KOPT-K1 (cell line): ENCODE measurements at regions not wholly inside any gene's neighbourhood (a gene's known extent, or its start where the extent isn't known, plus 50 kb on each side); places are given as distances from the start of the nearest gene placed in this dataset.
"Not testable (repeated sequence)": the region's sequence is repeated elsewhere in the genome, so short reads cannot be mapped to it uniquely, and the experiment has no call there.

Experiments
- H3K27ac ChIP-seq: fragments of 200-600 bp; sonication (generic); 2 replicates; pipeline ENCODE4 v1.5.1; 2016; ENCODE audit warnings: antibody characterized with exemption, mild to moderate bottlenecking, low read depth, low read length; ENCODE audit not compliant: poor library complexity, severe bottlenecking
- H3K36me3 ChIP-seq: fragments of 200-600 bp; sonication (generic); 2 replicates; pipeline ENCODE4 v1.5.1; 2017; ENCODE audit warnings: antibody characterized with exemption, mild to moderate bottlenecking, low read length, moderate library complexity; ENCODE audit not compliant: insufficient read depth
- H3K9me3 ChIP-seq: fragments of 200-600 bp; sonication (generic); 2 replicates; pipeline ENCODE4 v1.5.1; 2017; ENCODE audit warnings: antibody characterized with exemption, low read length, mild to moderate bottlenecking; ENCODE audit not compliant: insufficient read depth, poor library complexity, severe bottlenecking

DNA sequence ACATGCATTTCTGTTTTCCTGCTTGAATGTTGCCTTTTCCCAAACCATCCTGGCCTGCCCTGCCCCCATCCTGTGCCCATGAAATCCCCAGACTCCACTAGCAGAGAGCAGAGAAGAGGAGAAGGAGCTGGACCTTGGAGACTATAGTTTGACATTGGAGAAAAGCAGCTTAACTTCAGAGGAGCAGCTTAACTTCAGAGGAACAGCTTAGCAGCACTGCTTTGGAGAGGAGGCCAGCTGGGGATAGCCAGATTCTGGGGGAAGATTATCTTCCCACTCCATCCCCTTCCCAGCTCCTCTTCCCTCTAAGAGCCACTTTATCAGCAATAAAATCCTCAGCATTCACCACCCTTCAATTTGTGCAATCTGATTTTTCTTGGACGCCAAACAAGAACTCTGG lies 443.0 kb downstream of the PCDH10 start:
- Histone ChIP-seq H3K36me3 (no peaks in the 10 kb centered on the region), H3K9me3 (no peaks in the 10 kb centered on the region), H3K27ac (no peak overlapping the region)

DNA sequence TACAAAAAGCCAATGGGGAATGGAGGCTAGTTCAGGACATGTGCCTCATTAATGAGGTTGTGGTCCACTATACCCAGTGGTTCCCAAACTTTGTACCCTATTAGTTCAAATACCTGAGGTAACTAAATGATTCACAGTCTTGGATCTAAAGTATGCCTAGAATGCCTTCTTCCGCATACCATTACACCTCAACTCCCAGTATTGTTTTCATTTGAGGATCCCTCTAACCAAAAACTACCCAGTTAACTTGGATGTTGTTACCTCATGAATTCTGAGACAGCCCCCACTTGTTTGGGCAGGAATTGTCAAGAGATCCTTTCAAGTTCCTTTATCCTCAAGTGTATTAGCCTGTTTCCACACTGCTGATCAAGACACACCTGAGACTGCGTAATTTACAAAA lies 439.2 kb downstream of the PCDH10 start:
- Histone ChIP-seq H3K9me3 (no peaks in the 10 kb centered on the region), H3K36me3 (no peaks in the 10 kb centered on the region), H3K27ac (no peak overlapping the region)

- H3K9me3 ChIP-seq: no peaks in the 10 kb centered on the region
Observed at GRCh38 chr4:133585323-133585722, 436.2 kb downstream of the PCDH10 start.

GRCh38 chr4:133584714-133585113 lies 435.6 kb downstream of the PCDH10 start:
- Histone ChIP-seq H3K36me3 (no peaks in the 10 kb centered on the region), H3K27ac (no peak overlapping the region)

More at GRCh38 chr4:133585323-133585722, 436.2 kb downstream of the PCDH10 start:
- Histone ChIP-seq H3K27ac (no peak overlapping the region), H3K36me3 (no peaks in the 10 kb centered on the region)

DNA sequence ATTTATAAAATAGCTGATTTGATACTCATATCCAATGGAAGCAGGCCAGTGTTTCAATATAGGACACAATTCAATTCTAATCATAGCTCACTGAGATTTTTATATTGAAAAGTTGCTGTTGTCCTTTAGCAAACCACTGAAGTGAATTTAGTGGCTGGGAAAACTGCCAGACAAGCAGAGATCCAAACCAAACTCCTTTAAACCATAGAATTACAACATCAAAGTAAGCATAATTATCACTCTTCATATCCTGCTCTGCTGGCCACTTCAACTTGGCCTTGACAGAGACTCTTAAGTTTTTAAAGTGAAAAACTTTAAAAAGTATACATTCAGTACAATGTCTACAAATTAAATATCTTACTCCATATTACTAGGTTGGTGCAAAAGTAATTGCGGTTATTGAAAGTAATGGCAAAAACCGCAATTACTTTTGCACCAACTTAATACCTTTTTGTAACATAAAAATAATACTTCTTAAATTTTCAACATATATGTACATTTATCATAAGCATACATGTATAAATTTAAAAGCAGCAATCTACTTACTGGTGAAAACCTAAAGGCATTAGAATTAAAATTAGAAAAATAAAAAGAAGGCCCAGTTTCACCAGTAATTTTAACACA lies 433.0 kb downstream of the PCDH10 start:
- Histone ChIP-seq H3K27ac (no peak overlapping the region), H3K36me3 (no peaks in the 10 kb centered on the region), H3K9me3 (no peaks in the 10 kb centered on the region)

More at GRCh38 chr4:133584714-133585113, 435.6 kb downstream of the PCDH10 start:
- no peaks in the 10 kb centered on the region for H3K9me3 ChIP-seq

GRCh38 chr4:133574248-133574647 lies 425.2 kb downstream of the PCDH10 start:
- no peak overlapping the region for H3K27ac ChIP-seq
- no peaks in the 10 kb centered on the region for H3K36me3 ChIP-seq
- H3K9me3 ChIP-seq: no peaks in the 10 kb centered on the region

- Histone ChIP-seq H3K9me3 (no peaks in the 10 kb centered on the region), H3K27ac (no peak overlapping the region), H3K36me3 (no peaks in the 10 kb centered on the region)
Observed at GRCh38 chr4:133565379-133565778, 416.3 kb downstream of the PCDH10 start.

DNA sequence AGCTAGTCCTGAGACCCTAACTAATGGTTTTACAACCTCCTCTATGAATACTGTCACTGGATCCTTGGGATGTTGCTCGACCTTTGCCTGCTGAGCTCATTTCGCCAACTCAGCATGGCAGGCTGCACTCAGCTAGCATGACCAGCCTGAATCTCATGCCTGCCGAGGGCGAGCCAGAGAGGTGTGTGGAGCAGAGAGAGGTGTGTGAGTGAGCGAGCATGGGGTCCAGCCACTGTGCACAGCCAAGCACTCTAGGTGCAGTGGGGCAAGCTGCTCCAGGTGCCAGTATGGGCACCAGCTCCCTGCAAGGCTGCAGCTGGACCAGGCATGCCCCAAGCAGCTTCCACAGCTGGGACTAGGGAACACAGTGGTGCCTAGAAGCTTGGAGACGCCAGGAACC lies 410.9 kb downstream of the PCDH10 start:
- no peak overlapping the region for H3K27ac ChIP-seq
- H3K9me3 ChIP-seq: no peaks in the 10 kb centered on the region
- no peaks in the 10 kb centered on the region for H3K36me3 ChIP-seq

- Histone ChIP-seq H3K27ac (no peak overlapping the region), H3K36me3 (no peaks in the 10 kb centered on the region), H3K9me3 (no peaks in the 10 kb centered on the region)
Observed at GRCh38 chr4:133555671-133556070, 406.6 kb downstream of the PCDH10 start.

GRCh38 chr4:133550436-133550835 lies 401.3 kb downstream of the PCDH10 start:
- no peaks in the 10 kb centered on the region for H3K9me3 ChIP-seq
- H3K27ac ChIP-seq: no peak overlapping the region
- no peaks in the 10 kb centered on the region for H3K36me3 ChIP-seq

DNA sequence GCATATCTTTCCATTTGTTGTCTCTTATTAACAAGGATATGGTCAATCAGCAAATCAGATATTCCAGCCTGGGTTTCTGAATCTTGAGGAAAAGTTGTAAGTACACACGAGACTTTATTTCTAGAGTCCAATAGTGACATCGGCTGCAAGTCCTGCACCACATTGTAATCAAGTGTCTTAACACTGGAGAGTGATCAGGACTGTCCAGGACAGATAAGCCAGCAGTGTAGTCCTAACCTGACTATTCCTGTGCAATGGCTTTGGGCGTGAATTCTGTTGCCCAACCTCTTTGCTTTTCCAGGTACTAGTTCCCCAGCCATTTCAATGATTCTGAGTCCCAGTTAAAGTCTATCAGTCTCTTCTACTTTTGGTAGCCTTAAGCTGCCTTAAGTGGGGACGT lies 395.0 kb downstream of the PCDH10 start:
- no peaks in the 10 kb centered on the region for H3K9me3 ChIP-seq
- no peak overlapping the region for H3K27ac ChIP-seq
- H3K36me3 ChIP-seq: no peaks in the 10 kb centered on the region

DNA sequence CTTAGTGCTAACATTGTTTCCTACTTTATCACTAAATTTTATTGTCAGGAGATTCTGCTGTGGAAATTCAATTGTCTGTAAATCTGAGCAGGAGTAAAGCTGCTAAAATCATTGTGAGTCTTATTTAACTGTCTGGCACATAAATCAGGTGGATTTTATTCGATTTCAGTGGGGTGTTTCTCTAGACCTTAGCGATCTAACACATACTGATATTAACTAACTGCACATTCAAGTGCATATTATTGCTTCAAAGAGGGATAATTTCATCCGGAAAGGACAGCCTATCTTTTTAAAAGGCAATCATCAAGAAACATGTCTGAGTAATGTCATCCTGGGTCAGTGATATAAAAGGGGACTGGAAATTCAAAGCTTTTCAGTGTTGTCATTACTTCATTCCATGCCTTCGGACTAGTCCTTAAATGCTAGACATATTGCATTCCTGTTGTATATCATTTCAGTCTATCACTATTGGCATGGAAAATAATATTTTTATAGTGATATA lies 388.7 kb downstream of the PCDH10 start:
- H3K36me3 ChIP-seq: no peaks in the 10 kb centered on the region
- H3K27ac ChIP-seq: no peak overlapping the region
- no peaks in the 10 kb centered on the region for H3K9me3 ChIP-seq

- H3K9me3 ChIP-seq, H3K36me3 ChIP-seq, H3K27ac ChIP-seq: not testable (repeated sequence)
Observed at GRCh38 chr4:133534224-133534623, 385.1 kb downstream of the PCDH10 start.

DNA sequence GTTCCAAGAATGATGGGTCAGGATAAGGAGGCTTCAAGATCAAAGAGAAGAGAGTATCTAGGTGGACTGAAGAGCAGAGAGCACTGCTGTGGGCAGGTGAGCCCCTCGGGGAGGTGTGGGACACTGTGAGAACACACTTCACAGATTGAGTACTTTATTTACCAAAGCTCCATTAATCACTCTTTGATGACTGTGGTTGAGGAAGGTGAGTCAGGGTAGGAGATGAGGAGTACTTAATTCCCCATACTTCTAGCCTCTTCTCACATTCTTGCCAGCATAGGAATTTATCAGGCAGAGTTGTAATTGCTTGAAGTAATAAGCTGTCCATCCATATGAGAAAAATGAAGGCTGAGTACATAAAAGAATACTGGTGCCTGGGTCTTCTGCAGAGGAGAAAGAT lies 375.3 kb downstream of the PCDH10 start:
- Histone ChIP-seq H3K36me3 (no peaks in the 10 kb centered on the region), H3K27ac (no peak overlapping the region), H3K9me3 (no peaks in the 10 kb centered on the region)

DNA sequence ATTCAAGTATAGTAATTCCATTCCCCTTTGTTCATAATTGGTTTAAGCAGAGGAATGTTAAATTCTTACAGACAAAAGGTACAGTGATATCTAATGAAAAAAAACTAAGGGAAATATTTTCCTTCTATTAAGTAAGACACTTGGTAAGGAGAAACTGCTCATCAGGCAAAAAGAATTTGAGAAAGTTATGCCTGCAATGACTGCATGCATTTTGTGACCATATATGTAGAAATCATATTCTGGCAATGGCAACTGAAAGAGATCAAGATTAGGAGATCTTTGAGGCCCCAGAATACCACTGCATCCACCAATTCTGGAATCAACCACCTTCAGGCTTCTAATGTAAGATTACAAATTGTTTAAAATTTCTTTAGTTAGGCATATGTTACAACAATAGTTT lies 364.8 kb downstream of the PCDH10 start:
- Histone ChIP-seq H3K36me3 (no peaks in the 10 kb centered on the region), H3K9me3 (no peaks in the 10 kb centered on the region), H3K27ac (no peak overlapping the region)

GRCh38 chr4:133498149-133498548 lies 349.1 kb downstream of the PCDH10 start:
- Histone ChIP-seq H3K27ac (no peak overlapping the region), H3K9me3 (peaks cover 2% of the 10 kb centered on the region), H3K36me3 (no peaks in the 10 kb centered on the region)
